ENCODE measurements at regions not wholly inside any gene's neighbourhood (a gene's known extent, or its start where the extent isn't known, plus 50 kb on each side); places are given as distances from the start of the nearest gene placed in this dataset.

GRCh38 chr21:20341431-20341830 lies 656.8 kb upstream of the NCAM2 start:
- no peak overlapping the region for H3K4me3 ChIP-seq (ENCODE audit: low read depth, low read length)
- DNase-seq (ENCODE audit: low read depth) = no peak
- TF ChIP-seq CTCF (IDR thresholded peaks at IDR 0.05; ENCODE audit: low read depth, low read length) = no peak

- no peak overlapping the region for H3K4me3 ChIP-seq (ENCODE audit: low read depth, low read length)
- no peak for DNase-seq (ENCODE audit: low read depth)
- no peak for TF ChIP-seq POLR2A (IDR thresholded peaks at IDR 0.05; ENCODE audit: extremely low read depth, insufficient read length)
- no peak for TF ChIP-seq CTCF (IDR thresholded peaks at IDR 0.05; ENCODE audit: low read depth, low read length)
- no peak for TF ChIP-seq MYC (IDR thresholded peaks at IDR 0.05; ENCODE audit: low read depth, low read length)
- no peak for TF ChIP-seq MAX (IDR thresholded peaks at IDR 0.05; ENCODE audit: low read depth, low read length)
Measured at GRCh38 chr21:20343186-20343585, 655.0 kb upstream of the NCAM2 start.

- no peak for DNase-seq (ENCODE audit: low read depth)
- no peak overlapping the region for H3K4me3 ChIP-seq (ENCODE audit: low read depth, low read length)
- TF ChIP-seq POLR2A (IDR thresholded peaks at IDR 0.05; ENCODE audit: extremely low read depth, insufficient read length) (no peak), MAX (IDR thresholded peaks at IDR 0.05; ENCODE audit: low read depth, low read length) (no peak), CTCF (IDR thresholded peaks at IDR 0.05; ENCODE audit: low read depth, low read length) (no peak), MYC (IDR thresholded peaks at IDR 0.05; ENCODE audit: low read depth, low read length) (no peak)
Measured at GRCh38 chr21:20351138-20351537, 647.1 kb upstream of the NCAM2 start.

- DNase-seq (ENCODE audit: low read depth) = no peak
- TF ChIP-seq MAX (IDR thresholded peaks at IDR 0.05; ENCODE audit: low read depth, low read length) = no peak
- TF ChIP-seq CTCF (IDR thresholded peaks at IDR 0.05; ENCODE audit: low read depth, low read length) = no peak
- TF ChIP-seq POLR2A (IDR thresholded peaks at IDR 0.05; ENCODE audit: extremely low read depth, insufficient read length) = no peak
- TF ChIP-seq MYC (IDR thresholded peaks at IDR 0.05; ENCODE audit: low read depth, low read length) = no peak
- H3K4me3 ChIP-seq (ENCODE audit: low read depth, low read length) = no peak overlapping the region
Measured at GRCh38 chr21:20353351-20353750, 644.9 kb upstream of the NCAM2 start.

- DNase-seq (ENCODE audit: low read depth) = no peak
- no peak overlapping the region for H3K4me3 ChIP-seq (ENCODE audit: low read depth, low read length)
- TF ChIP-seq MYC (IDR thresholded peaks at IDR 0.05; ENCODE audit: low read depth, low read length) (no peak), POLR2A (IDR thresholded peaks at IDR 0.05; ENCODE audit: extremely low read depth, insufficient read length) (no peak), MAX (IDR thresholded peaks at IDR 0.05; ENCODE audit: low read depth, low read length) (no peak), CTCF (IDR thresholded peaks at IDR 0.05; ENCODE audit: low read depth, low read length) (no peak)
Measured at GRCh38 chr21:20373031-20373430, 625.2 kb upstream of the NCAM2 start.

GRCh38 chr21:20377250-20377649 lies 621.0 kb upstream of the NCAM2 start:
- TF ChIP-seq CTCF (IDR thresholded peaks at IDR 0.05; ENCODE audit: low read depth, low read length) = no peak
- no peak for TF ChIP-seq MYC (IDR thresholded peaks at IDR 0.05; ENCODE audit: low read depth, low read length)
- no peak for TF ChIP-seq POLR2A (IDR thresholded peaks at IDR 0.05; ENCODE audit: extremely low read depth, insufficient read length)
- no peak overlapping the region for H3K4me3 ChIP-seq (ENCODE audit: low read depth, low read length)
- peak; percentile 74 for DNase-seq (ENCODE audit: low read depth)
